ENCODE measurements at regions not wholly inside any gene's neighbourhood (a gene's known extent, or its start where the extent isn't known, plus 50 kb on each side); places are given as distances from the start of the nearest gene placed in this dataset.

GRCh38 chr7:81081616-81082015 lies 162.8 kb upstream of the SEMA3C start (continued):
- no peak for TF ChIP-seq PRDM10 (CRISPR knock-in tag; IDR thresholded peaks at IDR 0.05; ENCODE audit: low read depth)
- no peak for TF ChIP-seq MTA3 (CRISPR knock-in tag; IDR thresholded peaks at IDR 0.05)
- no peak for TF ChIP-seq WIZ (CRISPR knock-in tag; IDR thresholded peaks at IDR 0.05)
- TF ChIP-seq, protein P1, sequence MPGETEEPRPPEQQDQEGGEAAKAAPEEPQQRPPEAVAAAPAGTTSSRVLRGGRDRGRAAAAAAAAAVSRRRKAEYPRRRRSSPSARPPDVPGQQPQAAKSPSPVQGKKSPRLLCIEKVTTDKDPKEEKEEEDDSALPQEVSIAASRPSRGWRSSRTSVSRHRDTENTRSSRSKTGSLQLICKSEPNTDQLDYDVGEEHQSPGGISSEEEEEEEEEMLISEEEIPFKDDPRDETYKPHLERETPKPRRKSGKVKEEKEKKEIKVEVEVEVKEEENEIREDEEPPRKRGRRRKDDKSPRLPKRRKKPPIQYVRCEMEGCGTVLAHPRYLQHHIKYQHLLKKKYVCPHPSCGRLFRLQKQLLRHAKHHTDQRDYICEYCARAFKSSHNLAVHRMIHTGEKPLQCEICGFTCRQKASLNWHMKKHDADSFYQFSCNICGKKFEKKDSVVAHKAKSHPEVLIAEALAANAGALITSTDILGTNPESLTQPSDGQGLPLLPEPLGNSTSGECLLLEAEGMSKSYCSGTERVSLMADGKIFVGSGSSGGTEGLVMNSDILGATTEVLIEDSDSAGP (CRISPR knock-in tag; IDR thresholded peaks at IDR 0.05; ENCODE audit: borderline replicate concordance) = no peak
- TF ChIP-seq JUND (CRISPR knock-in tag; IDR thresholded peaks at IDR 0.05) = no peak

GRCh38 chr7:81080553-81080952 lies 161.7 kb upstream of the SEMA3C start:
- Histone ChIP-seq H3K9me3 (ENCODE audit: low read length) (peaks cover 8% of the 10 kb centered on the region; the same call in 1 of the 2 replicates), H4K20me1 (ENCODE audit: insufficient read depth, low read length) (no peaks in the 10 kb centered on the region), H2AFZ (ENCODE audit: low read length) (no peak overlapping the region), H3K27me3 (ENCODE audit: control insufficient read depth in 1 of 2, insufficient read depth in 2 of 2, low read length in 2 of 2) (no peaks in the 10 kb centered on the region), H3K79me2 (ENCODE audit: insufficient read depth, low read length) (no peaks in the 10 kb centered on the region), H3K4me2 (ENCODE audit: low read depth, low read length) (no peak overlapping the region), H3K36me3 (replicated peaks in 1 of 2; ENCODE audit: control insufficient read depth in 1 of 2, insufficient read depth in 2 of 2, low read length in 2 of 2) (no peaks in the 10 kb centered on the region), H3K4me3 (replicated peaks in 1 of 3; ENCODE audit: insufficient read depth in 1 of 3, low read depth in 2 of 3, low read length in 3 of 3) (no peak overlapping the region), H3K4me1 (ENCODE audit: insufficient read depth, low read length) (no peaks in the 10 kb centered on the region), H3K9ac (ENCODE audit: insufficient read depth, low read depth, low read length) (no peak overlapping the region), H3K27ac (ENCODE audit: extremely low read length, insufficient read depth, low read length) (no peak overlapping the region)
- ChIA-PET CTCF (ENCODE audit: low intra/inter-chr PET ratio, low total read pairs) (no interaction called here), POLR2A (no interaction called here)
- BruUV-seq (replicated peaks) = no TSS peak
- 0% methylated on average over 1 of the region's 1 CpG for WGBS (ENCODE audit: low lambda C conversion rate)
- TF ChIP-seq ZNF326 (CRISPR knock-in tag; IDR thresholded peaks at IDR 0.05; ENCODE audit: borderline replicate concordance) (no peak), TBX3 (IDR thresholded peaks at IDR 0.05; ENCODE audit: borderline replicate concordance) (no peak), ZNF235 (CRISPR knock-in tag; IDR thresholded peaks at IDR 0.05; ENCODE audit: borderline replicate concordance) (no peak)
- TF ChIP-seq, protein P2, sequence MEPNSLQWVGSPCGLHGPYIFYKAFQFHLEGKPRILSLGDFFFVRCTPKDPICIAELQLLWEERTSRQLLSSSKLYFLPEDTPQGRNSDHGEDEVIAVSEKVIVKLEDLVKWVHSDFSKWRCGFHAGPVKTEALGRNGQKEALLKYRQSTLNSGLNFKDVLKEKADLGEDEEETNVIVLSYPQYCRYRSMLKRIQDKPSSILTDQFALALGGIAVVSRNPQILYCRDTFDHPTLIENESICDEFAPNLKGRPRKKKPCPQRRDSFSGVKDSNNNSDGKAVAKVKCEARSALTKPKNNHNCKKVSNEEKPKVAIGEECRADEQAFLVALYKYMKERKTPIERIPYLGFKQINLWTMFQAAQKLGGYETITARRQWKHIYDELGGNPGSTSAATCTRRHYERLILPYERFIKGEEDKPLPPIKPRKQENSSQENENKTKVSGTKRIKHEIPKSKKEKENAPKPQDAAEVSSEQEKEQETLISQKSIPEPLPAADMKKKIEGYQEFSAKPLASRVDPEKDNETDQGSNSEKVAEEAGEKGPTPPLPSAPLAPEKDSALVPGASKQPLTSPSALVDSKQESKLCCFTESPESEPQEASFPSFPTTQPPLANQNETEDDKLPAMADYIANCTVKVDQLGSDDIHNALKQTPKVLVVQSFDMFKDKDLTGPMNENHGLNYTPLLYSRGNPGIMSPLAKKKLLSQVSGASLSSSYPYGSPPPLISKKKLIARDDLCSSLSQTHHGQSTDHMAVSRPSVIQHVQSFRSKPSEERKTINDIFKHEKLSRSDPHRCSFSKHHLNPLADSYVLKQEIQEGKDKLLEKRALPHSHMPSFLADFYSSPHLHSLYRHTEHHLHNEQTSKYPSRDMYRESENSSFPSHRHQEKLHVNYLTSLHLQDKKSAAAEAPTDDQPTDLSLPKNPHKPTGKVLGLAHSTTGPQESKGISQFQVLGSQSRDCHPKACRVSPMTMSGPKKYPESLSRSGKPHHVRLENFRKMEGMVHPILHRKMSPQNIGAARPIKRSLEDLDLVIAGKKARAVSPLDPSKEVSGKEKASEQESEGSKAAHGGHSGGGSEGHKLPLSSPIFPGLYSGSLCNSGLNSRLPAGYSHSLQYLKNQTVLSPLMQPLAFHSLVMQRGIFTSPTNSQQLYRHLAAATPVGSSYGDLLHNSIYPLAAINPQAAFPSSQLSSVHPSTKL (CRISPR knock-in tag; IDR thresholded peaks at IDR 0.05) = no peak
- in situ Hi-C loops (cut with HindIII; ENCODE audit: extremely low pct_ligation_motif_present, low pct_unique_long_range_greater_than_20kb) (no loop called here), intact Hi-C loops (cut with micrococcal nuclease; ENCODE audit: unreplicated experiment) (no loop called here)
- DNase-seq (ENCODE audit: low spot score) = no peak
- FAIRE-seq = no peak
- no peak for ATAC-seq

All from HepG2 (cell line).